RWPE2 (cell line): ENCODE measurements at regions not wholly inside any gene's neighbourhood (a gene's known extent, or its start where the extent isn't known, plus 50 kb on each side); places are given as distances from the start of the nearest gene placed in this dataset.

Experiments
- ATAC-seq: fragments of 200-7000 bp; cut with Tn5 transposase; 3 replicates; pipeline ENCODE4 v1.9.1; 2021; ENCODE audit warnings: low read depth
- DNase-seq: peaks from one replicate; pipeline ENCODE4 v3.0.0-alpha.2; 2020; ENCODE audit warnings: low spot score
- H3K27ac ChIP-seq: fragments of 450-650 bp; 2 replicates; pipeline ENCODE4 v1.5.1; 2017; ENCODE audit warnings: mild to moderate bottlenecking; ENCODE audit not compliant: poor library complexity, severe bottlenecking
- H3K27me3 ChIP-seq: fragments of 250-450 bp; sonication (Bioruptor Pico); 2 replicates; pipeline ENCODE4 v1.5.1; 2021; ENCODE audit warnings: mild to moderate bottlenecking, moderate library complexity; ENCODE audit not compliant: insufficient read depth, poor library complexity, severe bottlenecking
- H3K36me3 ChIP-seq: fragments of 250-450 bp; sonication (Bioruptor Pico); 2 replicates; pipeline ENCODE4 v1.5.1; 2020; ENCODE audit warnings: low read depth, mild to moderate bottlenecking, moderate library complexity
- H3K4me1 ChIP-seq: fragments of 250-450 bp; sonication (Bioruptor Pico); 2 replicates; pipeline ENCODE4 v1.5.1; 2021; ENCODE audit warnings: mild to moderate bottlenecking, moderate library complexity; ENCODE audit not compliant: insufficient read depth, poor library complexity, severe bottlenecking
- H3K4me3 ChIP-seq: fragments of 250-450 bp; sonication (Bioruptor Pico); 2 replicates; pipeline ENCODE4 v1.5.1; 2021; ENCODE audit warnings: mild to moderate bottlenecking, moderate library complexity; ENCODE audit not compliant: severe bottlenecking
- H3K9me3 ChIP-seq: fragments of 250-450 bp; sonication (Bioruptor Pico); 2 replicates; pipeline ENCODE4 v1.5.1; 2021; ENCODE audit warnings: mild to moderate bottlenecking, moderate library complexity; ENCODE audit not compliant: severe bottlenecking
- TF ChIP-seq, protein P1 (sequence below): fragments of 450-650 bp; IDR thresholded peaks from one replicate; pipeline ENCODE4 v1.5.1; 2017; ENCODE audit warnings: mild to moderate bottlenecking, moderate library complexity; ENCODE audit not compliant: poor library complexity, severe bottlenecking

DNA sequence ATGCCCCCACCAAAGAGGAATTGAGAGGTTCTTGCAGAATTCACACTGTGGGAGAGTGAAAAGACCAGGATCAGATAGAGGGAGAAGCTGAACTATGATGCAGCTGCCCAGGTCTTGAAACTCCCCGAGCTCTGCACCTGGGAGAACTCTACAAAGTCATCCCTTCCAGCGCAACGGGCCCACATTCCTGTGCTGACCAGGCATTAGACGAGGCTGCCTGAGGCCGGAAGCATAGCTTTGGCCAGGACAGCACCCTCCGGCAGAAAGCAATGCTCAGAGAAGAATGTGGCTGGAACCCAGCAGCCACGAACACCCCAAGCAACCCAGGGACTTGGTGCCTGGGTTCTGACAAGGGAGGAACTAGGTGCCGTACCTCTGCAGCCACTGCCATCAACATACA is 281.5 kb upstream of the CDH4 start:
- H3K36me3 ChIP-seq, result no peaks in the 10 kb centered on the region

DNA sequence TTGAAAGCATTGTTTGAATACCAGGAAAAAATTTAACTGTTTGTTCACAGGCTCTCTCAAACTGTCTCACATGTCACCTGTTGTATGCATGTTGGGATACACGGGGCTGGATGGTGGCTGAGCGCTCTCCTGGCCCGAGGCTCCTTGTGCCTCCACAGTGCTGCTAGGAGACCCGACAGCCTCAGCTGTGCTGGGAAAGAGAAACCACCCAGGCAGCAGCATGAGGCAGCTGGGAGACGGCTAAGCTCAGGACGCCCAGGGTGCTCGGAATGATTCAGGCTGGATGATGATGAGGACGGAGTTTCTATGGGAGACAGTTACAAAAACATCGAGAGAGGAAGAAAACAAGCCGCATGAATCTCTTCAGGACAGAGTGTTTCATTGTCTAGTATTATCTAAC is 278.0 kb upstream of the CDH4 start:
- Histone ChIP-seq H3K4me3 (no peak overlapping the region), H3K36me3 (no peaks in the 10 kb centered on the region), H3K9me3 (no peaks in the 10 kb centered on the region), H3K27ac (no peak overlapping the region), H3K4me1 (no peaks in the 10 kb centered on the region), H3K27me3 (peaks cover 90% of the 10 kb centered on the region)
- ATAC-seq (no peak), DNase-seq (peak; percentile 64)
- TF ChIP-seq, protein P1, sequence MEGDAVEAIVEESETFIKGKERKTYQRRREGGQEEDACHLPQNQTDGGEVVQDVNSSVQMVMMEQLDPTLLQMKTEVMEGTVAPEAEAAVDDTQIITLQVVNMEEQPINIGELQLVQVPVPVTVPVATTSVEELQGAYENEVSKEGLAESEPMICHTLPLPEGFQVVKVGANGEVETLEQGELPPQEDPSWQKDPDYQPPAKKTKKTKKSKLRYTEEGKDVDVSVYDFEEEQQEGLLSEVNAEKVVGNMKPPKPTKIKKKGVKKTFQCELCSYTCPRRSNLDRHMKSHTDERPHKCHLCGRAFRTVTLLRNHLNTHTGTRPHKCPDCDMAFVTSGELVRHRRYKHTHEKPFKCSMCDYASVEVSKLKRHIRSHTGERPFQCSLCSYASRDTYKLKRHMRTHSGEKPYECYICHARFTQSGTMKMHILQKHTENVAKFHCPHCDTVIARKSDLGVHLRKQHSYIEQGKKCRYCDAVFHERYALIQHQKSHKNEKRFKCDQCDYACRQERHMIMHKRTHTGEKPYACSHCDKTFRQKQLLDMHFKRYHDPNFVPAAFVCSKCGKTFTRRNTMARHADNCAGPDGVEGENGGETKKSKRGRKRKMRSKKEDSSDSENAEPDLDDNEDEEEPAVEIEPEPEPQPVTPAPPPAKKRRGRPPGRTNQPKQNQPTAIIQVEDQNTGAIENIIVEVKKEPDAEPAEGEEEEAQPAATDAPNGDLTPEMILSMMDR, result no peak

More for the DNA sequence above, 281.5 kb upstream of the CDH4 start:
- Histone ChIP-seq H3K27ac (no peak overlapping the region), H3K4me3 (no peak overlapping the region), H3K4me1 (no peaks in the 10 kb centered on the region), H3K27me3 (peaks cover 94% of the 10 kb centered on the region), H3K9me3 (no peaks in the 10 kb centered on the region)
- DNase-seq, result peak; percentile 73
- TF ChIP-seq, protein P1, result no peak
- ATAC-seq, result 0 out of 3 replicates have a peak, but pooled peaks have one; percentile 51

DNA sequence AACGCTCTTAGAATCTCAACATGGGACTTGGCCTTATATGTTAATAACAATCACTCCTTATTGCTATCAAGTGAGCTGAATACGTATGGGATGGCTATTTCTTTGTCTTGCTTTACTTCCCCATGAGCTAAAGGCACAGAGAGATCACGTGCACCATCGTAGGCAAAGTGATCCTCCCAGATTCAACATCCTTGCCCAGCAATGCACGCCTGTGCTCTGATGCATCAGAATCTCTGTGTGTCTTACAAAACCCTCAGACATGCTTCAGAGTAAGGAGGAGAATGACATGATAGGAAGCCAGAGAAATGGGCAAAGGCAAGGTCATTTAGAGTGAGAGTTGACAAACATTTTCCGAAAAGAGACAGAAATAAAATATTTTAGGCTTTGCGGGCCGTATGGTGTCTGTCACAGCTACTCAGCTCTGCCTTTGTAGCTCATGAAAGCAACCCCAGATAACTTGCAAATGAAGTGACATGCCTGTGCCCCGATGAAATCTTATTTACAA is 277.6 kb upstream of the CDH4 start:
- TF ChIP-seq, protein P1, result no peak
- H3K36me3 ChIP-seq, result no peaks in the 10 kb centered on the region

DNA sequence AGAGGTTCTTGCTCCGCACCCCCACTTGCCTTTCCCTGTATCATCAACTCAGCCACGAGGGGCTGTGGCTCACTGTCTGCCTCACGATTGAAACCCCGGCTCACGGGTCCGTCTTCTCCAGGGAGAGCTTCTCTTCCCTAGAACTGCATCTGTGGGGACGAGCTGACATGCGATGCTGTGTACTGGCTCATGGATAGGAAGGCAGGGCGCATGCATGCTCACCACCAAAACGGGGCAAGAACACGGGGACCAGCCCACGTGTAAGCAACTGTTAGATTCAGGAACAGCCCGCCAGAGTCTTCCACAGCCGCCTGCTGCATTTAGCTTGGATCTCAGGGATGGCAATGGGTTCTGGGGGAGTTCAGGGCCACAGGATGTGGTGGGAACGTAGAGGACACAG is 275.9 kb upstream of the CDH4 start:
- Histone ChIP-seq H3K27ac (no peak overlapping the region), H3K27me3 (peaks cover 75% of the 10 kb centered on the region), H3K9me3 (peaks cover 8% of the 10 kb centered on the region), H3K36me3 (no peaks in the 10 kb centered on the region), H3K4me3 (no peak overlapping the region), H3K4me1 (no peaks in the 10 kb centered on the region)
- TF ChIP-seq, protein P1, result no peak
- ATAC-seq (no peak), DNase-seq (peak; percentile 65)

More for the DNA sequence above, 277.6 kb upstream of the CDH4 start:
- H3K27ac ChIP-seq, result no peak overlapping the region
- no peaks in the 10 kb centered on the region for H3K4me1 ChIP-seq
- no peak overlapping the region for H3K4me3 ChIP-seq
- DNase-seq (peak; percentile 23), ATAC-seq (no peak)
- peaks cover 2% of the 10 kb centered on the region for H3K9me3 ChIP-seq
- H3K27me3 ChIP-seq, result peaks cover 86% of the 10 kb centered on the region

DNA sequence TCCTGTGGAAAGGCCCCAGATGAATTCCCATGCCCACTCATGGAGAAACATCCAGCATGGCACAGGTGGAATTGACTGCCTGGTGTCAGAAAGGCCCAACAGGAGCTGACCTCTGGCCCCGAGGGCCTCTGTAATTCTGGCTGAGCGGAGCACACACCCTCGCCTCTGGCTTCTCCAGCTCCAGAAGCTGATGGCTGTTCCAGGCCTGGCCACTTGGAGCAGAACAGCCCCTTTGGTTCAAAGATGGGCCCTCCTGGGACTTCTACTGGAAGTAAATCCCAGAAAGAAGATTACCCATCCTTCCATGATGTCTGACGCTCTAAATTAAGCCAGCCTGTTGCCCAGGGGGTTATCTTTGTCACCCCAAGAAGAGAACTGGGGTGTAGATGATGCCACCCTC is 275.1 kb upstream of the CDH4 start:
- TF ChIP-seq, protein P1, result peak; percentile 30
- ATAC-seq, result peak; percentile 45; the same call in 1 of the 3 replicates
- H3K27ac ChIP-seq, result no peak overlapping the region
- peaks cover 8% of the 10 kb centered on the region for H3K9me3 ChIP-seq
- H3K4me3 ChIP-seq, result no peak overlapping the region
- H3K27me3 ChIP-seq, result peaks cover 68% of the 10 kb centered on the region
- peak; percentile 54 for DNase-seq
- H3K4me1 ChIP-seq, result no peaks in the 10 kb centered on the region
- no peaks in the 10 kb centered on the region for H3K36me3 ChIP-seq
